ENCODE measurements at regions not wholly inside any gene's neighbourhood (a gene's known extent, or its start where the extent isn't known, plus 50 kb on each side); places are given as distances from the start of the nearest gene placed in this dataset.
A peak's percentile ranks its signal among the peaks of the same experiment; 100 is the strongest.
"Not testable (repeated sequence)": the region's sequence is repeated elsewhere in the genome, so short reads cannot be mapped to it uniquely, and the experiment has no call there.

DNA sequence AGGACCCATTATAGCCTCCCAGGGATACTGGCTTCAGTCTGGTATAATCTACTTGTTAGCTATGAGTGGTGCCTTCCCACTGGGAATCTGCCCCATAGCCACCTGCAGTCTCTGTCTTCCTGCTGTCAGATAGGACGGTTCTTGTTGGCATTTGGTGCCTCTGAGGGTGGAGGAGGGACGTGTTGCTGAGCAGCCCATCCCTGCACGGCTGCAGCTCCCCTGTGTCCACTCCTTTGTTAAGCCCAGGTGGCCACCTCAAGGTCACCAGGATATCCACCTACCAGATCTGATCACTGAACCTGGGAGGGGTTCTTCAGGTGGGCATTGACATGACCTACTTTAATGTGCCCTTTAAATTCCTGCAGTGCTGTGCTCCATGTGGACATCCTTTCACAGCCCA lies 1714.2 kb downstream of the SPATA31A7 start:
- not testable (repeated sequence) for DNase-seq (ENCODE audit: low spot score in 2 of 2); H3K4me3 Mint-ChIP-seq; H3K4me1 Mint-ChIP-seq; H3K36me3 Mint-ChIP-seq (ENCODE audit: insufficient read depth); H3K27ac Mint-ChIP-seq (ENCODE audit: low read depth); H3K9me3 Mint-ChIP-seq; ATAC-seq (replicated peaks; ENCODE audit: extremely low read depth, poor library complexity, severe bottlenecking); H3K27me3 Mint-ChIP-seq

DNA sequence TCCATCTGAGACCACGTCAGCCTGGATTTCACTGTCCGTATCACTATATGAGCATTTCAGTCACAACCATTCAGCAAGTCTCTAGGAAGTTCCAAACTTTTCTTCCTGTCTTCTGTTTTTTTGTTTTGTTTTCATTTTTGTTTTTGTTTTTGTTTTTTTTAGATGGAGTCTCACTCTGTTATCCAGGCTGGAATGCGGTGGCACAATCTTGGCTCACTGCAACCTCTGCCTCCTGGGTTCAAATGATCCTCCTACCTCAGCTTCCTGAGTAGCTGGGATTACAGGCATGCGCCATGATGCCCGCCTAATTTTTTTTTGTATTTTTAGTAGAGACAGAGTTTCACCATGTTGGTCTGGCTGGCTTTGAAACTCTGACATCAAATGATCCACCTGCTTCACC lies 1715.9 kb downstream of the SPATA31A7 start:
- not testable (repeated sequence) for ATAC-seq (replicated peaks; ENCODE audit: extremely low read depth, poor library complexity, severe bottlenecking); DNase-seq (ENCODE audit: low spot score in 2 of 2); H3K4me1 Mint-ChIP-seq; H3K27ac Mint-ChIP-seq (ENCODE audit: low read depth); H3K9me3 Mint-ChIP-seq; H3K27me3 Mint-ChIP-seq; H3K36me3 Mint-ChIP-seq (ENCODE audit: insufficient read depth); H3K4me3 Mint-ChIP-seq

- H3K27me3 Mint-ChIP-seq; H3K4me1 Mint-ChIP-seq; H3K9me3 Mint-ChIP-seq; H3K36me3 Mint-ChIP-seq (ENCODE audit: insufficient read depth); DNase-seq (ENCODE audit: low spot score in 2 of 2); H3K4me3 Mint-ChIP-seq; ATAC-seq (replicated peaks; ENCODE audit: extremely low read depth, poor library complexity, severe bottlenecking); H3K27ac Mint-ChIP-seq (ENCODE audit: low read depth): not testable (repeated sequence)
These were observed 1718.0 kb downstream of the SPATA31A7 start for GRCh38 chr9:62907866-62908265.

DNA sequence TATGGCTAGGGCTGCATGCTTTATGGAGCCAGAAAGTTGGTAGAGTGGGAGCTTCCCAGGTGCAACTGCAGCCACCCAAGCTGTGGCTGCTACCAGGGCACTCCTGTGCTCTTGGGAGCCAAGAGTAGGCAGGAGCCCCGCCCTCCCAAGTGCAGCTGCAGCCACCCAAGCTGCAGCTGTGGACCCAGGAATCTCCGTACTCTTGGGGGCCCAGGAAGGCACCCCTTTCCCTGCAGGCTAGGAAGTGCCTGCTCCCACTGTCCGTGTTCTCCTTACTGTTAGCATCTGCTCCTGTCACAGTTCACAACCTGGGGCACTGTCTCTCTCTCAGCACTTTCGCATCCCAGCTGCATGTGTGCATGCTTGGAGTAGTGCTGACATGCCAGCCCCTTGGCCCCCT lies 1718.4 kb downstream of the SPATA31A7 start:
- H3K36me3 Mint-ChIP-seq (ENCODE audit: insufficient read depth); H3K27ac Mint-ChIP-seq (ENCODE audit: low read depth); H3K4me1 Mint-ChIP-seq; ATAC-seq (replicated peaks; ENCODE audit: extremely low read depth, poor library complexity, severe bottlenecking); DNase-seq (ENCODE audit: low spot score in 2 of 2); H3K27me3 Mint-ChIP-seq; H3K4me3 Mint-ChIP-seq; H3K9me3 Mint-ChIP-seq: not testable (repeated sequence)

GRCh38 chr9:62909447-62909846 lies 1719.6 kb downstream of the SPATA31A7 start:
- ATAC-seq (replicated peaks; ENCODE audit: extremely low read depth, poor library complexity, severe bottlenecking); H3K4me3 Mint-ChIP-seq; H3K27me3 Mint-ChIP-seq; DNase-seq (ENCODE audit: low spot score in 2 of 2); H3K36me3 Mint-ChIP-seq (ENCODE audit: insufficient read depth); H3K9me3 Mint-ChIP-seq; H3K4me1 Mint-ChIP-seq; H3K27ac Mint-ChIP-seq (ENCODE audit: low read depth): not testable (repeated sequence)

GRCh38 chr9:62912278-62912677 lies 1722.4 kb downstream of the SPATA31A7 start:
- ATAC-seq (replicated peaks; ENCODE audit: extremely low read depth, poor library complexity, severe bottlenecking); DNase-seq (ENCODE audit: low spot score in 2 of 2); H3K4me1 Mint-ChIP-seq; H3K9me3 Mint-ChIP-seq; H3K36me3 Mint-ChIP-seq (ENCODE audit: insufficient read depth); H3K4me3 Mint-ChIP-seq; H3K27ac Mint-ChIP-seq (ENCODE audit: low read depth); H3K27me3 Mint-ChIP-seq: not testable (repeated sequence)

- peak; percentile 20 for ATAC-seq (replicated peaks; ENCODE audit: extremely low read depth, poor library complexity, severe bottlenecking)
- not testable (repeated sequence) for H3K4me3 Mint-ChIP-seq; H3K27me3 Mint-ChIP-seq; H3K4me1 Mint-ChIP-seq; DNase-seq (ENCODE audit: low spot score in 2 of 2); H3K36me3 Mint-ChIP-seq (ENCODE audit: insufficient read depth); H3K27ac Mint-ChIP-seq (ENCODE audit: low read depth); H3K9me3 Mint-ChIP-seq
These were observed 1725.3 kb downstream of the SPATA31A7 start for GRCh38 chr9:62915168-62915567.

DNA sequence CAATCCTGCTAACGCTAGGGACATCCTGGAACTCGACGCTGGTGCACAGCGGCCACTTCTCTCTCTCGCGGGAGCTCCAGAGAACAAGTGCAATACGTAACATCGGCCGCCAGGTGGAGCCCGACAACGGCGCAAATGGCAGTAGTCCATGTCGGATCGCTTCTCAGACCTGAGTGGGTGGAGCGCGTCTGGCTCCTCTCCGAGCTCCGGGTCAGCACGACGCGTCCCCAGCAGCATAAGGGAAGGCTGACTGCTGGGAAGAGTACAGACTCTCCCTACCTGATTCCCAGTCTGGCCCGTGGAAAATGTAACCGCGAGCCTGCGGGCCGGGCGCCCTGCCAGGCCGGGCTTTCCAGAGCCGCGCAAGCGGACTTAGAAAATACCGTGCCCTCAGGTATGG lies 1725.8 kb downstream of the SPATA31A7 start:
- not testable (repeated sequence) for H3K36me3 Mint-ChIP-seq (ENCODE audit: insufficient read depth); H3K9me3 Mint-ChIP-seq; H3K27me3 Mint-ChIP-seq; DNase-seq (ENCODE audit: low spot score in 2 of 2); H3K4me1 Mint-ChIP-seq; H3K4me3 Mint-ChIP-seq; H3K27ac Mint-ChIP-seq (ENCODE audit: low read depth)
- ATAC-seq (replicated peaks; ENCODE audit: extremely low read depth, poor library complexity, severe bottlenecking) = peak; percentile 98

DNA sequence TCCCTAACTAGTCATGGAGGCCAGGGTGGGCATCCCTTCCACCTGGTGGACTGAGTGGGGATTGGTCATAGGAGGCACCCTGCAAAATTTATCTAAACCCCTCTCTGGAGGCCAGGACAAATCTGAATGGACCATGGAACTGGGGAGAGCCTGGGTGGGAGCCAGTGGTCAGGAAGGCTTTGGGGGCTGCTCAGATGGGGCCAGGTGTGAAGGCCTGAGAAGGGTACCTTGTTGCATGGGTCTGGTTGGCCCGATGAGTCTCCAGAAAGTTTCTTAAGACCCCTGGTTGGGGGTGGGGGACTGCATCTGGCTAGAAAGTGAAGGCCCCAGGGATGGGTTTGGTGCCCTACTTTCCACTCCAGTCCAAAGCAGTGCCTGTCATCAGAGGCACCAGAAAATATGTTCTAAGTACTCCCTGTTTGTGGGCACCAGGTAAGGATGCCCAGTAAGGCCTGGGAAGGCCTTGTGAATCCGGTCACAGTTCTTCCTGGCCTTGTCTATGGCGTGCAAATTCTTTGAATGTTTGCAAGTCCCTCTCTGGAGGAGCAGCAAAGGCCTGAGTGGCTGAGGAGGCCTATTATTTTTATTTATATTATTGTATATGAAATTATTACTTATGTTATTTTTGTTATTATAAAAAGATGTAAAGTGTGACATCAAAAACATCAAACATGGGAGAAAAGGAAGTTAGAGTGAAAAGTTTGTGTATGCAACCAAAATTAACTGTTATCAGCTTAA lies 1729.0 kb downstream of the SPATA31A7 start:
- H3K27ac Mint-ChIP-seq (ENCODE audit: low read depth); H3K4me1 Mint-ChIP-seq; DNase-seq (ENCODE audit: low spot score in 2 of 2); H3K4me3 Mint-ChIP-seq; H3K36me3 Mint-ChIP-seq (ENCODE audit: insufficient read depth); H3K27me3 Mint-ChIP-seq; ATAC-seq (replicated peaks; ENCODE audit: extremely low read depth, poor library complexity, severe bottlenecking); H3K9me3 Mint-ChIP-seq: not testable (repeated sequence)

- ATAC-seq (replicated peaks; ENCODE audit: extremely low read depth, poor library complexity, severe bottlenecking); H3K4me1 Mint-ChIP-seq; H3K27me3 Mint-ChIP-seq: not testable (repeated sequence)
These were observed 1741.6 kb downstream of the SPATA31A7 start for GRCh38 chr9:62931484-62931883.

GRCh38 chr9:62952840-62953239 lies 1763.0 kb downstream of the SPATA31A7 start:
- DNase-seq (ENCODE audit: low spot score in 2 of 2); H3K36me3 Mint-ChIP-seq (ENCODE audit: insufficient read depth); H3K4me3 Mint-ChIP-seq; ATAC-seq (replicated peaks; ENCODE audit: extremely low read depth, poor library complexity, severe bottlenecking); H3K9me3 Mint-ChIP-seq; H3K4me1 Mint-ChIP-seq; H3K27me3 Mint-ChIP-seq; H3K27ac Mint-ChIP-seq (ENCODE audit: low read depth): not testable (repeated sequence)

More at GRCh38 chr9:62931484-62931883, 1741.6 kb downstream of the SPATA31A7 start:
- DNase-seq (ENCODE audit: low spot score in 2 of 2); H3K36me3 Mint-ChIP-seq (ENCODE audit: insufficient read depth); H3K4me3 Mint-ChIP-seq; H3K9me3 Mint-ChIP-seq; H3K27ac Mint-ChIP-seq (ENCODE audit: low read depth): not testable (repeated sequence)
